ENCODE measurements at regions not wholly inside any gene's neighbourhood (a gene's known extent, or its start where the extent isn't known, plus 50 kb on each side); places are given as distances from the start of the nearest gene placed in this dataset.
"Not testable (repeated sequence)": the region's sequence is repeated elsewhere in the genome, so short reads cannot be mapped to it uniquely, and the experiment has no call there.

DNA sequence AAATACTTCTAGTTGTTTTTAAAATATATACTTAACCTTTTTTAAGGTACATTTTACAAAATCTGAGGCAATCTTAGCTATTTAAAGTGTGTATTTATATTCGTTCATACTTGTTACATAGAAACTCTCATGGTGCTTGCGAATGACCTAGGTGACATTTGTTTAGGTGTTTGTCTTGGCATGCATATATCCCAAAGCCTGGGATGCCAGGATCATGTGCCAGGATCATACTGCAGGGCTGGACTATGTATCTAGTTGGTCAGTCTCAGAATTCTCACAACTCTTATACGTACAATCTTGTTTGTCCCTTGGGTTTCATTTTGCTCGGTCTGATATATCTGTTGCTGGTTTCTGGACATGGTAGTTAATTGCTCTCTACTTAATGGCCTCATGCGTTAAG is 109.9 kb upstream of the WIPF3 start:
- DNase-seq (ENCODE audit: low spot score) (peak; percentile 52), ATAC-seq (peak; percentile 73)

DNA sequence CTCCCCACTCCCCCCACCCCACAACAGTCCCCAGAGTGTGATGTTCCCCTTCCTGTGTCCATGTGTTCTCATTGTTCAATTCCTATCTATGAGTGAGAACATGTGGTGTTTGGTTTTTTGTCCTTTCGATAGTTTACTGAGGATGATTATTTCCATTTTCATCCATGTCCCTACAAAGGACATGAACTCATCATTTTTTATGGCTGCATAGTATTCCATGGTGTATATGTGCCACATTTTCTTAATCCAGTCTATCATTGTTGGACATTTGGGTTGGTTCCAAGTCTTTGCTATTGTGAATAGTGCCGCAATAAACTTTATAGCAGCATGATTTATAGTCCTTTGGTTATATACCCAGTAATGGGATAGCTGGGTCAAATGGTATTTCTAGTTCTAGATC is 106.6 kb upstream of the WIPF3 start:
- not testable (repeated sequence) for ATAC-seq; DNase-seq (ENCODE audit: low spot score)

GRCh38 chr7:29701540-29701939 is 104.8 kb upstream of the WIPF3 start:
- DNase-seq (ENCODE audit: low spot score); ATAC-seq: not testable (repeated sequence)

- DNase-seq (ENCODE audit: low spot score) = not testable (repeated sequence)
- ATAC-seq = peak; percentile 69
Observed at GRCh38 chr7:29703830-29704229, 102.5 kb upstream of the WIPF3 start.

DNA sequence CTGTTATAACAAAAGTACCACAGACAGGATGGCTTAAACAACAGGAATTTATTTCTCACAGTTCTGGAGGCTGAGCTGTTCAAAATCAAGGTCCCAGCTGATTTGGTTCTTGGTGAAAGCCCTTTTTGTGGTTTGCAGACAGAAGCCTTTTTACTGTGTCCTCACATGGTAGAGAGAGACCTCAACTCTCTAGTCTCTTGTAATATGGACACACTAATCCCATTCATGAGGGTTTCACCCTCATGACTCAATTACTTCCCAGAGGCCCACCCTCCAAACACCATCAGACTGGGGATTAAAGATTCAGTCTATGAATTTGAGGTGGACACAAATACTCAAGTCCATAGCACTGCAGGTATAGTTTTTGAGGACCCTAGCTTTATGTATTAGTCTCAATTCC is 97.3 kb upstream of the WIPF3 start:
- ATAC-seq; DNase-seq (ENCODE audit: low spot score): not testable (repeated sequence)

DNA sequence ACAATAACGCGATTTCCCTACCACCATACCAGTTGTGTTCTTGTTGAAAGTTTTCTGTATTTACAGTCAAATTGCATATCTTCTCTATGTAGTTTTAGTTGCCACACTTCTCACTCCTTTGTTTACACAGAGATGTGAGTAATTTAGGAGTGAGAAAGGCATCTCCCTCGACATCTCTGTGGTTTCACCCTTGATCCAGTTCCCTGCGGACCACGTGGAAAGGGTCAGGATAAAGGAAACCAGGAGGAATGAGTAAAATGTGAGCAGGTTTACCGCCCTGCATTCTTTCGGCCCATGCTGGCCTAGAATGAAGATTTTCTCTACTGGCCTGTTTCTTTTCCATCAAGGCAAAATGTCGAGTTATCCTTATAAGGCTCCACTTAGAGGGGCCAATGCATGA is 83.2 kb upstream of the WIPF3 start:
- DNase-seq (ENCODE audit: low spot score); ATAC-seq: not testable (repeated sequence)

DNA sequence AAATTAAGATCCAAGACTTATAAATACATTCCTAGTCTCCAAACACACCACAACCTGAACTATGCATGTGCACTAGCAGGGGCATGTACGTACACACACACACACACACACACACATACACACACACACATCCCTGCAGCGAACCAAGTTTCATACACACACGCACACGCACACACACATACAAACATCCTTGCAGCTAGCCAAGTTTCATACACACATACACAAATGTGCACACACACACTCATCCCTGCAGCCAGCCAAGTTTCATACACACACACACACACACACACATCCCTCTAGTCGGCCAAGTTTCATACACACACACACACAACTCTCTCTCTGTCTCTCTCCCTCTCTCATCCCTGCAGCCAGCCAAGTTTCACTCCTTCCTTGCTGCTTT is 82.7 kb upstream of the WIPF3 start:
- ATAC-seq (no peak), DNase-seq (ENCODE audit: low spot score) (no peak)

DNA sequence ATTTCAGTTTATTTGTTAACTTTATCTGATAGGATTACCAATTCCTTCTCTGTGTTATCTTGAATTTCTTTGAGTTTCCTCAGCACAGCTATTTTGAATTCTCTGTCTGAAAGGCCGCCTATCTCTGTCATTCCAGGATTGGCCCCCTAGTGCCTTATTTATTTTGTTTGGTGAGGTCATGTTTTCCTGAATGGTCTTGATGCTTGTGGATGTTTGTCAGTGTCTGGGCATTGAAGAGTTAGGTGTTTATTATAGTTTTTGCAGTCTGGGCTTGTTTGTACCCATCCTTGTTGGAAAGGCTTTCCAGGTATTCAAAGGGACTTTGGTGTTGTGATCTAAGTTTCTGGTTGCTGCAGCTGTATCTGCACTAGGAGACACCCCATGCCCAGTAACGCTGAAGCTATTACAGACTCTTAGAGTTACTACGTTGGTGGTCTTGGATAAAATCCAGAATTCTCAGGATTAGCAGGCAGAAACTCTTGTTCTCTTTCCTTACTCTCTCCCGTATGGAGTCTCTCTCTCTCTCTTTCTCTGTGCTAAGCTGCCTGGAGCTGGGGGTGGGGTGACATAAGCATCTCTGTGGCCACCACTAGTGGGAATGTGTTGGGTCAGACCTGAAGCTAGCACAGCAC is 76.7 kb upstream of the WIPF3 start:
- not testable (repeated sequence) for DNase-seq (ENCODE audit: low spot score); ATAC-seq

DNA sequence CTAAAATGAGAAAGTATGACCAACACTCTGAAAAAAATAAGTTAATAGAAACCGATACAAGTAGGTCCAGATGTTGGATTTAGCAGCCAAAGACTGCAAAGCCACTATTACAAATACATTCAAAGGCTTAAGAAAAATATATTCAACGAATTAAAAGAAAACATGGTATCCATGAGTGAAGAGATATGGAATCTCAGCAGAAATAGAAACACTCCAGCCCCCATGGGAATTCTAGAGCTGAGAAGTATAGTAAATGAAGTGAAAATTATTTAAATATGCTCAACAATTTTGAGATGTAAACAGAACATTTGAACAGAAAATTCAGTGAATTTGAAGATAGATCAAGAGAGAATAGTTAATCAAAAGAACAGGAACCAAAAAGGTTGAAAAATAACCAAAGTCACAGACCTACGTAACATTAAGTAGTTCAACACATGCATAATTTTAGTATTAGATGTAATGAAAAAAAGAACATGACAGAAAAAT is 72.0 kb upstream of the WIPF3 start:
- no peak for DNase-seq (ENCODE audit: low spot score)
- ATAC-seq = no peak

DNA sequence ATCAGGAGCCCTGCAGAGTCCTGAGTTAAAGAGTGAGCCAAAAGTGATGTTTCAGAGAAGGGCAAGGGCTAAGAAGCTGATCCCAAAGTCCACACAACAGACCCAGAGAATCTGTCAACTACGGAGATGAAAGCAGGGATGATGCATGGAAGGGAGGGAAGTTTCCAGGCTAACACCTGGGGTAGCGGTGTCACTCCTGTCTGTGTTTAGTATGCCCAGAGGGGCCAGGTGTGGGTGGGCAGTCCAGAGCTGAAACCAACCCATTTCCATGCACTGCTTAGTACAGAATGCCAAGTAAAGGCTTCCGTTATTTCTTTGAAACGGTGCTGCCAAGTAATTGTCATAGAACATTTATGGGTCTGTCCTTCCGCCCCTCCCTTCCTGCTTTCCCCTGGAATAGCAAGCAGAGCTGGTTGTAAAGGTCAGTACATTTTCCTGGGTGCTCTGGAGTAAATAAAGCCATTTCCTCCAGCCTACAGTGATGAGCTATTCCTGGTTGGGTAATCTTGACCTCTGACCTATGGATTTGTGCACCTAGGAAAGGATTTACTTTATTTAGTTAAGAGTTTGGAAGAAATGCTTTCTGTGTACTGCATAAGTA is 58.6 kb upstream of the WIPF3 start:
- peak; percentile 72 for ATAC-seq
- not testable (repeated sequence) for DNase-seq (ENCODE audit: low spot score)

DNA sequence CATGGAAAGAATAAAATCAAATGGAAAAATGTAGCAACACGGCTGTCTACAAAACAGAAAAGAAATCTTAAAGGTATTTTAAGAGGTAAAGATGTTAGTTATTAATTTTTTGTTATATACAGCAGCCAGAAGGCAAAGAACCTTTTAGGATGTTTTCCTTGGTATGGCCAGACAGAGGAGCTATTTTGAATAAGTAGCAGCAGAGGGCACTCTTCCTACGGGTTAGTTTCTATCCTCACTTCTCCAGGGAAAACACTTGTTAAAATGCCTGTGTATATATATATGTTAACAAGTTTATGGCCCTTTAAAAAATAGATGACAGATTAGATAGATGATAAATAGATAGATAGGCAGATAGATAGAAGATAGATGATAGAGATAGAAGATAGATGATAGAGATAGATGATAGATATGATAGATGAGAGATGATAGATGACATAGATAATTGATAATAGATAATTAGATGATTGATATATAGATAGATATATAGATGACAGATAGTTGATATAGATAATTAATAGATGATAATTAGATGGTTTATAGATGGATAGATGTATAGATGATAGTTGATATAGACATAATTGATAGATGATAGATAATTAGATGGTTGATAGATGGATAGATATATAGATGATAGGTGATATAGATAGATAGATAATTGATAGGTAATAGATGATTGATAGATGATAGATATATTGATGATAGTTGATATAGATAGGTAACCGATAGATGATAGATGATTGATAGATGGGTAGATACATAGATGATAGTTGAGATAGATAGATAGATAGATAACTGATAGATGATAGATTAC is 57.8 kb upstream of the WIPF3 start:
- no peak for DNase-seq (ENCODE audit: low spot score)
- ATAC-seq = peak; percentile 85

- ATAC-seq = no peak
- DNase-seq (ENCODE audit: low spot score) = no peak
Observed at GRCh38 chr7:29749701-29750321, 56.5 kb upstream of the WIPF3 start.

GRCh38 chr7:29750373-29750940 is 55.9 kb upstream of the WIPF3 start:
- DNase-seq (ENCODE audit: low spot score); ATAC-seq: not testable (repeated sequence)

DNA sequence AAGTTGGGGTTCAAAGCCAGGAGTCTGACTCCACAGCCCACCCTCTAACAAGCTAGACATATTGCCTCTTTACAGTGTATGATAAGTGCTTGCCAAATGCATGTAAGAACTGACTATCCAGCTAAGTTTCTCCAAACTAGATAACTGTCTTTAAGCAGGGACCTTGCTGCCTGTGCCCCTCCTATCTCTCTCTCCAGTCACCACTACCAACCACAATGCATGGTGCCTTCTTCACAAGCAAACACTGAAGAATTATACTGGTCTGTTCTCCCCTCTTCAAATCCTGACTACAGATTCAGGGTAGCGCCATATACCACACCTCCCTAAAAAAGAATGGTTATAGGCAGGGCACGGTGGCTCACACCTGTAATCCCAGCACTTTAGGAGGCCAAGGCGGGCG is 55.3 kb upstream of the WIPF3 start:
- not testable (repeated sequence) for DNase-seq (ENCODE audit: low spot score); ATAC-seq

DNA sequence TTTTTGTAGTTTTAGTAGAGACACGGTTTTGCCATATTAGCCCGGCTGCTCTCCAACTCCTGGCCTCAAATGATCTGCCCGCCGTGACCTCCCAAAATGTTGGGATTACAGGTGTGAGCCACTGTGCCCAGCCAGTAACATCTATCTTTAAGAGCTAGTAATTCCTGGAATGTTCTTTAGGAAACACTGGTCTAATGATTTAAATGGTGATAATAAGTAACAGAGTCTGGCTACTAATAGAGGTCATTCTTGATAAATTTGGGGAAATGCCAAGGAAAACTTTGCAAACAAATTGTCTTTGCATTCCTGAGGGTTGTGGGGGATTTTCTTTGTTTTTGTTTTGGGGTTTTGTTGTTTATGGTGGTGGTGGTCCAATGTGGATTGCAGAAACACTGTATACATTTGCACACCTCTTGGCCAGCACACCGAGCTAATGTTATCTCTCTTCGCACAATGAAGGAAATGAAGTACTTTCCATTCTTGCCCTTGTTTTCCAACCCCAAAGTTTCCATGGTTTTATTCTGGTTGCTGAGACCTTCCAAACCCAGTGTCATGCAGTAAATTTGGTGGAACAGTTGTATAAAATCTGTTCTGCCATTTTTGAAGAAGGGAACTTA is 51.3 kb upstream of the WIPF3 start:
- ATAC-seq (no peak), DNase-seq (ENCODE audit: low spot score) (no peak)

Measured in left lobe of liver (tissue), 2 donors.